ENCODE measurements at regions not wholly inside any gene's neighbourhood (a gene's known extent, or its start where the extent isn't known, plus 50 kb on each side); places are given as distances from the start of the nearest gene placed in this dataset.

DNA sequence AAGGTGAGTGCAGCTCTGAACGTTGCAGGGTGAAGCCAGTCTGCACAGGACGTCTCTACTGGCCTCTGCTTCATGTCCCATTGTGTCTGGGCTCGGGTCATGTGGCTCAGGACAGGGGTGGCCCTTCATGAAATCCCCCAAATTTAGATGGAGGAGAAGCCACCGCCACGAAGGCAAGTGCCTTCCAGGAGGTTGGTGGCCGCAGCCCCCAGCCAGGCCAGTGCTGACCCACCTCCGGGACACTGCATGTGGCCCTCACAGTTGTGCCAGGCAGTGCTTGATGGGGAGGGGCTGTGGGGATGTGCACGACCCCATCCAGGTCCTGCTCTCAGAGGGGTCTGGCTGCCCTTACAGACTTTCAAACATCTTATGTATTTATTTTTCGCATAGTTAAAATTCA, 1311.1 kb downstream of the BRD1 start:
- no peak for DNase-seq (ENCODE audit: low read depth)
- H3K4me3 ChIP-seq (ENCODE audit: low read depth, low read length) = no peak overlapping the region
- TF ChIP-seq, protein P1, sequence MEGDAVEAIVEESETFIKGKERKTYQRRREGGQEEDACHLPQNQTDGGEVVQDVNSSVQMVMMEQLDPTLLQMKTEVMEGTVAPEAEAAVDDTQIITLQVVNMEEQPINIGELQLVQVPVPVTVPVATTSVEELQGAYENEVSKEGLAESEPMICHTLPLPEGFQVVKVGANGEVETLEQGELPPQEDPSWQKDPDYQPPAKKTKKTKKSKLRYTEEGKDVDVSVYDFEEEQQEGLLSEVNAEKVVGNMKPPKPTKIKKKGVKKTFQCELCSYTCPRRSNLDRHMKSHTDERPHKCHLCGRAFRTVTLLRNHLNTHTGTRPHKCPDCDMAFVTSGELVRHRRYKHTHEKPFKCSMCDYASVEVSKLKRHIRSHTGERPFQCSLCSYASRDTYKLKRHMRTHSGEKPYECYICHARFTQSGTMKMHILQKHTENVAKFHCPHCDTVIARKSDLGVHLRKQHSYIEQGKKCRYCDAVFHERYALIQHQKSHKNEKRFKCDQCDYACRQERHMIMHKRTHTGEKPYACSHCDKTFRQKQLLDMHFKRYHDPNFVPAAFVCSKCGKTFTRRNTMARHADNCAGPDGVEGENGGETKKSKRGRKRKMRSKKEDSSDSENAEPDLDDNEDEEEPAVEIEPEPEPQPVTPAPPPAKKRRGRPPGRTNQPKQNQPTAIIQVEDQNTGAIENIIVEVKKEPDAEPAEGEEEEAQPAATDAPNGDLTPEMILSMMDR (conservative IDR thresholded peaks at IDR 0.05; ENCODE audit: low read depth, low read length) = no peak

GRCh38 chr22:48515571-48516200, 1312.0 kb downstream of the BRD1 start:
- H3K4me3 ChIP-seq (ENCODE audit: low read depth, low read length) = no peak overlapping the region
- DNase-seq (ENCODE audit: low read depth) = no peak
- TF ChIP-seq, protein P1 (conservative IDR thresholded peaks at IDR 0.05; ENCODE audit: low read depth, low read length) = no peak

GRCh38 chr22:48513929-48514328, 1313.7 kb downstream of the BRD1 start:
- DNase-seq (ENCODE audit: low read depth) = no peak
- H3K4me3 ChIP-seq (ENCODE audit: low read depth, low read length) = no peak overlapping the region
- TF ChIP-seq, protein P1 (conservative IDR thresholded peaks at IDR 0.05; ENCODE audit: low read depth, low read length) = no peak

- no peak overlapping the region for H3K4me3 ChIP-seq (ENCODE audit: low read depth, low read length)
- DNase-seq (ENCODE audit: low read depth) = no peak
- TF ChIP-seq, protein P1 (conservative IDR thresholded peaks at IDR 0.05; ENCODE audit: low read depth, low read length) = no peak
Measured at GRCh38 chr22:48513446-48513845, 1314.2 kb downstream of the BRD1 start.

GRCh38 chr22:48511781-48512327, 1315.8 kb downstream of the BRD1 start:
- H3K4me3 ChIP-seq (ENCODE audit: low read depth, low read length) = no peak overlapping the region
- TF ChIP-seq, protein P1 (conservative IDR thresholded peaks at IDR 0.05; ENCODE audit: low read depth, low read length) = no peak
- no peak for DNase-seq (ENCODE audit: low read depth)

- TF ChIP-seq, protein P1 (conservative IDR thresholded peaks at IDR 0.05; ENCODE audit: low read depth, low read length) = no peak
- H3K4me3 ChIP-seq (ENCODE audit: low read depth, low read length) = no peak overlapping the region
- no peak for DNase-seq (ENCODE audit: low read depth)
Measured at GRCh38 chr22:48511211-48511610, 1316.5 kb downstream of the BRD1 start.

DNA sequence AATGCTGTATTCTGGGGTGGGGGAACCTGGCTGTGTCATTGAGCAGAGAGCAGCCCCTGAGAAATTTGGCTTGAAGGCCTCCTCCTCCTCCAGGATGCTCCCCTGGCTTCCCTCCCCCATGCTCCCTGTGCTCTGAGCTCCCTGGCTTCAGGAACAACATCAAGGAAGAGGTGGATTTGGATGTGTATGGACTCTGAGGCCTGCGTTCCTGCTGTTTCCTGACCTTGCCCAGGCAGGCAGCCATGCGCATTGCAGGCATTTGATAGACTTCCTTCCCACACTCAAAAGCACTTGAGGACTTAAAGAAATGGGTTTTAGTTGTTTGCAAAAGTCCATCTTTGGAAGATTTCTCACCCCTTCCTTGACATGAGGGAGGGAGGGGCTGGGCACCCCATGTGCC, 1317.1 kb downstream of the BRD1 start:
- no peak for DNase-seq (ENCODE audit: low read depth)
- no peak overlapping the region for H3K4me3 ChIP-seq (ENCODE audit: low read depth, low read length)
- TF ChIP-seq, protein P1 (conservative IDR thresholded peaks at IDR 0.05; ENCODE audit: low read depth, low read length) = no peak
